HG03060 (cell line): ENCODE measurements at regions not wholly inside any gene's neighbourhood (a gene's known extent, or its start where the extent isn't known, plus 50 kb on each side); places are given as distances from the start of the nearest gene placed in this dataset.
"Not testable (repeated sequence)": the region's sequence is repeated elsewhere in the genome, so short reads cannot be mapped to it uniquely, and the experiment has no call there.

Experiments used
- ATAC-seq: cut with Tn5 transposase; IDR thresholded peaks from one replicate; pipeline ENCODE4 v1.9.1; 2021; ENCODE audit warnings: low read depth, moderate number of reproducible peaks; ENCODE audit not compliant: unreplicated experiment

DNA sequence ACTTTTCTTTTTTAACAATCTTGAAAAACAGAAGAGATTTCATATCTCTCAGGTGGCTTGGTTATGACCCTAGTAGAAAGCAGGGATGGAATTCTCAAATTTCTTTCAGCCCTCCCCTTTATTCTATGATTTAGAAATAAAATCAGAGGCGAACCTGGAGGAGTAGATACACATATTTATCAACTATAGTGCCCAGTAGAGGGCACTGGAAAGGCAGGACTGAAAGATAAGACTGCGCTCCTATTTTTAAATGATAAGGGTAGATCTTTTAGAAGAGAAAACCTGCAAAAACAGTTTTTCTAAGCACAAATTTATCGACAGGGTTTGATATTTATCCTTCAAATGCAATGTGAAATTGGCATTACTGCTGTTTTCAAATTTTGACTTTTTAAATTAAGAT is 1296.6 kb downstream of the EPHA7 start:
- ATAC-seq: no peak

- no peak for ATAC-seq
These were observed 1298.1 kb downstream of the EPHA7 start for GRCh38 chr6:92121228-92121627.

GRCh38 chr6:92117800-92118199 is 1301.6 kb downstream of the EPHA7 start:
- ATAC-seq: no peak

GRCh38 chr6:92114797-92115196 is 1304.6 kb downstream of the EPHA7 start:
- ATAC-seq: no peak

DNA sequence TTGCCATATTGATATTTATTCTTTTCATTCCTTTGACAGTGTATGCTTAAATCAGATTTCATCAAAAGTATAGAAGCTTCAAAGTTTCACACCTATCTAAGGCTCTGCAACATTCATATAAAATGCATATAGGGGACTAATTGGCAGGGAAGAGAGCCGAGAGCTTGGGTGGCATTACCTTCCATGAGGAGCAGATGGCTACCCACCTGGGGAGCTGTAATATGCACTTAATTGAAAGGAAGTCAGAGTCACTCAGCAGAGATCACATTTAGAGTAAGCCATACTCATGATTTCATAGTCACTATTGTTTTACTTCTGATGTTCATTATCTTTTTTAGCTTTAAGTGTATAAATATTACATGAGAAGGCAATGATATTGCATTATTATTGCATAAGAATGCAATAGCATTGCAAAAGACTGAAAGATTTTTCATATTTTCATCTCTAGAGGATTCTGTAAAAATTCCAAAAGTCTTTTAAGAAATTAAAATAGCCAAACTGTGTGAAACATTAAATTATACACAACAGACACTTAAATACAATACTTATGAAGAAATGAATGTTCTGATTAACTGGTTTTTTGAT is 1305.2 kb downstream of the EPHA7 start:
- no peak for ATAC-seq

- ATAC-seq: no peak
These were observed 1308.0 kb downstream of the EPHA7 start for GRCh38 chr6:92111386-92111785.

DNA sequence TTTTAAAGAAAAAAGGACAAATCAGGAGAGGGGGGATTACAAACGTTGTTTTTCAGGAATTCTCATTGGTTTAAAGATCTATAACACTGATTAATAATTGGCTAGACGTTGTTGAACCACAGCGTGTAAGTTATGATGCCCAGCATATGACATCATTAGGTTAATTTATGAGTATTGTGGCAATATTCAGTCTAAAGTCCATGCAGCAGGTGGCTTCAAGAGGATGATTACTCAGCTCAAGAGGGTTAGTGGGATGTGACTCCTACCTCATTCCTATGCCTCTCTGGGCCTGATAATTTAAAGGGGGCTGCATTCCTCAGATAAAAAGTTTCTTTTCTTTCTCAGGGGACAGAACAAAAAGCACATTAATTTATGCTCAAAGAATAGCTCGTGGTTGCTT is 1309.0 kb downstream of the EPHA7 start:
- no peak for ATAC-seq

DNA sequence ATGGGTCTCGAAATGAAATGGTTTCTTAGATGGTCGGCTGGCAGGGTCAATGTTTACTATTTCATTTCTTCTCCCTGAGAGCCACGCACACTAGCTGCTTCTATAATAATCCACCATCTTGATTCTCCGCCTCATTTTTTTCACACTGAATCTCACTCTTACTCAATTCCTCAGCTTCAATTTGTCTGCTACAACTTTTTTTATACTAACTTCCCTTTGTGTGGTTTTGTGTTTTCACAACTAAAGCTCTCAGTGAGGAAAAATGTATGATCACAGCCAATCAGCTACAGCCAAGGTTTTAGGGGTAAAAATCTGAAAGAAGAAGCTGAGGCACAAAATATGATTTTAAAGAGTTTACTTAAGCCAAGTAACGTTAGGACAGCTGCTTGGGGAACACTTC is 1309.4 kb downstream of the EPHA7 start:
- no peak for ATAC-seq

DNA sequence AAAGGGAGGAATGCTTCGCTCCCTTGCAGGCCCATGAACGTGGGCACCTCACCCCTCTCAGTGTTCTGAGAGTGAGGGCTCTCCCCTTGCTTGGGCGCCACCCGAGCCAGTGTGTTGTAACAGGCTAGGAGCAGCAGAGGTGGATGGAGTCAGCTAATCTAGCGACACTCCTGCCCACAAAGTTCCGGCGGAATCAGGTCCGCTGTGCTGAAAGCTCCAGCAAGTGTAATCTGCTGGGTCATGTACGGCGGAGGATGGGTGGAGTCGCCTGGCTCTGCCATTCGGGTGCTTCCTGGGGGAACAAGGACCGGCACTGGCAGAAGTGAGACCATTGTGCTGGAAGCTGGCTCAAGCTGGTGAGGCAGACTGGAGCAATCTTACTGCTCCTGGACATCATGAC is 1310.1 kb downstream of the EPHA7 start:
- ATAC-seq: no peak

- ATAC-seq: no peak
These were observed 1332.6 kb downstream of the EPHA7 start for GRCh38 chr6:92086750-92087149.

DNA sequence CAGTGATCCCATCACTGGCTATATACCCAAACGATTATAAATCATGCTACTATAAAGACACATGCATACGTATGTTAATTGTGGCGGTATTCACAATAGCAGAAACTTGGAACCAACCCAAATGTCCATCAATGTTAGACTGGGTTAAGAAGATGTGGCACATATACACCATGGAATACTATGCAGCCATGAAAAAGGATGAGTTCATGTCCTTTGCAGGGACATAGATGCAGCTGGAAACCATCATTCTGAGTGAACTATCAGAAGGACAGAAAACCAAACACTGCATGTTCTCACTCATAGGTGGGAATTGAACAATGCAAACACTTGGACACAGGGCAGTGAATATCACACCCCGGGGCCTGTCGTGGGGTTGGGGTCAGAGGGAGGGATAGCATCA is 1335.4 kb downstream of the EPHA7 start:
- not testable (repeated sequence) for ATAC-seq

DNA sequence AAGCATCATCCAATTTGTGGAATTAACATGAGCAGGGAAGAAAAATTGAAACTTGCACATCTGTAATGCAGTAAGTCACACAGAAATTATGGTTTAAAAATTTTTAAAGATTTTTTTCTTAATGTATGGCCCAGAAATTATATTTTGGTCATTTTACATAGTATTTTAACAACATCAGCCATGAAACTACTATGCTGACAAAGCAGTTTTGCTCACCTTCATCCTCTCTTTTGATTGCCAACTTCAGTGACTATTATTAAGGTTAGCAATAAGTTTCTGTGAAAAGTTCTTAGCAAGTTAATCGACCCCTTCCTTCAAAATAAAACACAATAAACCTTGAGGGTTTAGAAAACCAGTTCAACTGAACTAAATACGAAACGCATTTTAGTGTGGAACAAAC is 1347.0 kb downstream of the EPHA7 start:
- ATAC-seq: no peak

DNA sequence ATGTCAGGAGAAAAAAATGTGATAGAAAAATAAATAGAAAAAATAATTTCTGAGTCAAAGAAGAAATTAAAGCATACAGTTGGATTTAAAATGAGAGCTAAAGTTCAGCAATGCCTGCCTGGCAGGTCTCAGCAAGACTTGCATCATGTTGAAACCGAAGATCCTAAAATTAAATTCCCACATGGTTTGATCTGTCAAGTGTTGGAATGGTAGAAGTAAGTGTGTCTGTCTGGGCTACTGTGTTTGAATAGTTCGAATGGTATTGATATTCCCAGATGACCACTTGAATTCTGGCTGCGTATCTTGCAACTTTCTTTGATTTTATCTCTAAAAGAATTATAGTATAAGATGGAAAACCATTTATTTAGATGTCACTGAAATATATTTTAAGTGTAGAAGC is 1349.6 kb downstream of the EPHA7 start:
- ATAC-seq: no peak

GRCh38 chr6:92052513-92052912 is 1366.8 kb downstream of the EPHA7 start:
- ATAC-seq: no peak

DNA sequence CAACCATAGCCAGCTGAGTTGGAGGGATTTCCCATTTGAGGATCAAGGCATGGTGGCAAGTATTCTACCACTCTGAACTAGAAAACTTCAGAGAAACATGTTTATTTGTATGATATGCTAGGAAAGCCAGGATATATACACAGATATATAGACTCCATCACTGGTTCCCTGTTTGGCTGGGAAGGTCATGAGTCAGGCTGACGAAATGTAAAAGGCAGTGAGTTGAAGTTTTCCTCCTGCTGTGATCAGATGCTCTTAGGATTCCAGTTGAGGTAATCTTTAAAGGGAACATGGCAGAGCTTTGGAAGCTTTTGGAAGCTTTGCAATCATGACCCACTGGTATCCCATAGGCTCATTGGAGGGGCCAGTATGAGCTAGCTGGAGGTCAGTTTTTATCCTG is 1369.1 kb downstream of the EPHA7 start:
- no peak for ATAC-seq

DNA sequence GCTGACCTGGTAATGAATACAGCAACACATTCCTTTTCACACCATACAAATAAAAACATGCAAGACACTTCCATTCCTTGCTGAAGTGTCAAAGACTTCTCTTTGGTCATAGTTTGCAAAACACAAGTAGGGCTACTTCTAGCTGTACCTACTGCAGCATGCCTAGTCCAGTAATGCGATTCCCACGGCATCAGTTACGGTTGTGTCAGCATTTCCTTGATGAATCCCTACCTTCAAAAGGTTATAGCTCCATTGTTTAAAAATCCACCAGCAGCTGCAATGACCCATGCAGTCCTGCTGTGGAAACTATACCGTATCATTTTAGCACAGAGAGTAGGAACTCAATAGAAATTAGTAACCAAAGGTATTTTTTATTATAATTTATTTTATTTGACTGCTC is 1371.5 kb downstream of the EPHA7 start:
- no peak for ATAC-seq

DNA sequence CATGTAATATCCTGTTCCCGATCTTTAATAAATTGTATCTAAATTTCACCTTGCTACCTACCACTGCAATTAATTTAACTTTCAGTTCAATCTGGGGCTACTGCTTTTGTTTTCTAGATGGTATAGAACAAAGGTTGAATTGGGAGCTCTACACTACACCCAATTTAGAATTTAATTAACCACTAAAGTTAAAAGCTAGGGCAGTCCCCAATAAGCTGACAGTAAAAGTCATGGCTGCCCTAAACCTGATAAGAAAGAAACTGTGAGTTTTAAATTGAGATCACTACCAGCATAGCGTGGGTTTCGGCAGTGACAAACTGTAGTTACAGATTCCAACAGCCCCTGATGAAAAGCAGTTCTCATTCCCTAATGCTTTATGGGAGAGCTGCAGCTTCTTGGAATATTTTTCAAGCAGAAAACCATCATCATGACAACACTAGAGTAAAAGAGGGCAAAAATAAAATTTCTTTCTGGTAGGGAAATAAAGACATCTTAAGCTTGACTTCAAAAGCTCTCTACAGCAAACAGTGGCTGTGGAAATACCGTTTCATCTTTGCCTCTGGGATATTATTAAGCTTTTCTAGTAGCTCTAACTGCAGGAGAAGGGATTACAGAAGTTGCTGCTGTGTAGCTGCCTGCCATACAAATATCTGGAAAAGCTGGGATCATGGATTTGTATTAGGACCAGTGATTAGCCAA is 1372.1 kb downstream of the EPHA7 start:
- ATAC-seq: no peak

- ATAC-seq: no peak
These were observed 1375.0 kb downstream of the EPHA7 start for GRCh38 chr6:92044312-92044711.

- ATAC-seq: no peak
These were observed 1375.6 kb downstream of the EPHA7 start for GRCh38 chr6:92043777-92044176.

DNA sequence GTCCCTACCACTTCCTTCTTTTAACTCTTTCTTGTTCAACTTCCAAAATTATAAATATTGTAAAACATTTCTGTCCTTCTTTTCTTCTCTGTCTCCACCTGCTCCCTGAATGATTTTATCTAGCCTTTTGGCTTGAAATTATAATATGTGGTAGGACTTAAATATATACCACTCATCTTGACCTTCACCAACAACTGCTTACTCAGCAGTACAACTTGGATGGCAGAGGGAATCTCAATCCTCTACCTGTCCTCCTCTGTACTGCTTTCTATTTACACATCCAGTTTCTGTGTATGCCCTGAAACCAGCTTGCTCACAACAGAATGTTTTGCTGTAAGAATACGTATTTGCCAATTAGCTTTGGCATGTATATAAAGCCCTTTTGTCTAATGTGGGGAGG is 1392.5 kb downstream of the EPHA7 start:
- no peak for ATAC-seq

DNA sequence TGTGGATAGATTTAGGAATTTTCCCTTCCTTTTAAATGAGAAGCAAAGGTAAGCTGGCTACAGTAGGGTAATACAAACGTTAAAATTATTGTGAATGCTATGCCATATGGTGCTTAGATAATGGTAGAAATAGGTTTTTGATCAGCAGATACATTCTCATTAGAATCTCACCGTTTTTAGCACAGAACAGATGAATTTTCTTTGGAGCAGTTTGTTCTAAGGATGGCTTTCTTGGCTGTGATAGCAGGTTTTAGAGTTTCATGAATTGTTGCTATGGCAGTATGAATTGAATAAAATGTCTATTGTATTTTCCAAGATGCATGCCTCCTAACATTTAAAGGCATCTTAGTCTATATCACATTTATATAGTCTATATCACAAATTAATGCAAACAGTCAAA is 1394.5 kb downstream of the EPHA7 start:
- ATAC-seq: no peak

DNA sequence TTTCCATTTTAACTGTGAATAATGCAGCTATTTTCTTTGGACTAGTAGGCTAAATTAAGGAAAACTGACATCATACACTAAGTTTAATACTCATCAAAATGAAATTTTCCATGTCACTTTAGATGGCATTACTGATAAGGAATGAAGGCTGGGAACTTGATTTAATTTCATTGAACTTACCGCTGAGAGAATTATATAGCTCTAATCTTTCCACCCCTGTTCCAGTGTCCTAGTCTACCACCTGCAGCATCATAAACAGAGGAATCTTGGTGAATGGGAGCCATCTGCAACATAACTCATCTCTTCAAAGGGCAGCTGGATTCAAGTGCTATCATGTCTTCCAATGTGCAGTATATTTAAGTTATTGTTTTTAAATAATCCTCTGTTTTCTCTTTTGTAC is 1395.2 kb downstream of the EPHA7 start:
- ATAC-seq: no peak
